SK-N-SH treated with all-trans-retinoic acid at 6 μM for 48 hours (cell line): ENCODE measurements at regions not wholly inside any gene's neighbourhood (a gene's known extent, or its start where the extent isn't known, plus 50 kb on each side); places are given as distances from the start of the nearest gene placed in this dataset.

ENCODE experiments used
- ATAC-seq: fragments of 200-7000 bp; cut with Tn5 transposase; 3 replicates; pipeline ENCODE4 v1.9.1; 2020; ENCODE audit warnings: mild to moderate bottlenecking, moderate library complexity
- ARNTL ChIP-seq: fragments of 450-650 bp; formaldehyde crosslinking; IDR thresholded peaks from 2 replicates; pipeline ENCODE4 v1.5.0; 2020; ENCODE audit warnings: low read depth, mild to moderate bottlenecking, moderate library complexity, borderline replicate concordance
- CSDC2 ChIP-seq: fragments of 250-450 bp; sonication (Bioruptor Pico); IDR thresholded peaks from 2 replicates; pipeline ENCODE4 v1.5.0; 2020; ENCODE audit warnings: mild to moderate bottlenecking, moderate library complexity
- ESRRG ChIP-seq: fragments of 250-450 bp; sonication (Bioruptor Pico); IDR thresholded peaks from 2 replicates; pipeline ENCODE4 v1.6.1; 2021; ENCODE audit warnings: mild to moderate bottlenecking
- GLIS3 ChIP-seq: fragments of 250-450 bp; sonication (Bioruptor Pico); IDR thresholded peaks from 2 replicates; pipeline ENCODE4 v1.5.0; 2020; ENCODE audit warnings: mild to moderate bottlenecking, moderate library complexity
- ISL1 ChIP-seq: fragments of 250-450 bp; sonication (Bioruptor Pico); IDR thresholded peaks from 2 replicates; pipeline ENCODE4 v2.1.2; 2022; ENCODE audit warnings: mild to moderate bottlenecking, moderate library complexity
- OSR1 ChIP-seq: fragments of 250-450 bp; sonication (Bioruptor Pico); IDR thresholded peaks from 2 replicates; pipeline ENCODE4 v1.8.0; 2022; ENCODE audit warnings: moderate library complexity, mild to moderate bottlenecking, inconsistent platforms
- PPARA ChIP-seq: fragments of 250-450 bp; sonication (Bioruptor Pico); IDR thresholded peaks from 2 replicates; pipeline ENCODE4 v1.5.0; 2020; ENCODE audit warnings: mild to moderate bottlenecking, borderline replicate concordance
- RARB ChIP-seq: fragments of 250-450 bp; sonication (Bioruptor Pico); IDR thresholded peaks from 2 replicates; pipeline ENCODE4 v1.8.0; 2021; ENCODE audit warnings: mild to moderate bottlenecking, moderate library complexity
- SNAI2 ChIP-seq: fragments of 250-450 bp; sonication (Bioruptor Pico); IDR thresholded peaks from 2 replicates; pipeline ENCODE4 v1.5.0; 2020; ENCODE audit warnings: mild to moderate bottlenecking, moderate library complexity
- TCF4 ChIP-seq: fragments of 250-450 bp; sonication (Bioruptor Pico); IDR thresholded peaks from 2 replicates; pipeline ENCODE4 v1.8.0; 2021; ENCODE audit warnings: mild to moderate bottlenecking, moderate library complexity, borderline replicate concordance
- TOX ChIP-seq: fragments of 250-450 bp; sonication (Bioruptor Pico); IDR thresholded peaks from 2 replicates; pipeline ENCODE4 v1.8.0; 2021; ENCODE audit warnings: mild to moderate bottlenecking, moderate library complexity, borderline replicate concordance
- ZC3H10 ChIP-seq: fragments of 250-450 bp; sonication (Bioruptor Pico); IDR thresholded peaks from 2 replicates; pipeline ENCODE4 v1.5.1; 2021; ENCODE audit warnings: mild to moderate bottlenecking, moderate library complexity
- ZFP3 ChIP-seq: fragments of 250-450 bp; sonication (Bioruptor Pico); IDR thresholded peaks from 2 replicates; pipeline ENCODE4 v1.5.0; 2020; ENCODE audit warnings: mild to moderate bottlenecking, moderate library complexity
- ZFP30 ChIP-seq: fragments of 450-650 bp; formaldehyde crosslinking; IDR thresholded peaks from 2 replicates; pipeline ENCODE4 v1.5.0; 2022; ENCODE audit warnings: mild to moderate bottlenecking, moderate library complexity
- ZNF565 ChIP-seq: fragments of 450-650 bp; formaldehyde crosslinking; conservative IDR thresholded peaks from 2 replicates; pipeline ENCODE4 v1.5.0; 2020; ENCODE audit warnings: low read depth, mild to moderate bottlenecking, moderate library complexity
- ZNF70 ChIP-seq: fragments of 450-650 bp; formaldehyde crosslinking; IDR thresholded peaks from 2 replicates; pipeline ENCODE4 v1.5.0; 2020; ENCODE audit warnings: mild to moderate bottlenecking, moderate library complexity
- ZNF8 ChIP-seq: fragments of 450-650 bp; formaldehyde crosslinking; IDR thresholded peaks from 2 replicates; pipeline ENCODE4 v1.5.0; 2020; ENCODE audit warnings: mild to moderate bottlenecking, moderate library complexity
- TF ChIP-seq, protein P1 (sequence below): fragments of 250-450 bp; sonication (Bioruptor Pico); IDR thresholded peaks from 2 replicates; pipeline ENCODE4 v1.8.0; 2020; ENCODE audit warnings: mild to moderate bottlenecking, moderate library complexity, borderline replicate concordance
- TF ChIP-seq, protein P2 (sequence below): fragments of 250-450 bp; sonication (Bioruptor Pico); IDR thresholded peaks from 2 replicates; pipeline ENCODE4 v1.5.1; 2020; ENCODE audit warnings: low read depth, mild to moderate bottlenecking, moderate library complexity
- TF ChIP-seq, protein P3 (sequence below): fragments of 250-450 bp; sonication (Bioruptor Pico); IDR thresholded peaks from 2 replicates; pipeline ENCODE4 v1.5.1; 2021; ENCODE audit warnings: mild to moderate bottlenecking, moderate library complexity
- TF ChIP-seq, protein P4 (sequence below): fragments of 250-450 bp; sonication (Bioruptor Pico); IDR thresholded peaks from 2 replicates; pipeline ENCODE4 v1.8.0; 2021; ENCODE audit warnings: low read depth, mild to moderate bottlenecking, moderate library complexity, borderline replicate concordance
- TF ChIP-seq, protein P5 (sequence below): fragments of 250-450 bp; sonication (Bioruptor Pico); IDR thresholded peaks from 2 replicates; pipeline ENCODE4 v1.5.0; 2020; ENCODE audit warnings: mild to moderate bottlenecking, moderate library complexity

DNA sequence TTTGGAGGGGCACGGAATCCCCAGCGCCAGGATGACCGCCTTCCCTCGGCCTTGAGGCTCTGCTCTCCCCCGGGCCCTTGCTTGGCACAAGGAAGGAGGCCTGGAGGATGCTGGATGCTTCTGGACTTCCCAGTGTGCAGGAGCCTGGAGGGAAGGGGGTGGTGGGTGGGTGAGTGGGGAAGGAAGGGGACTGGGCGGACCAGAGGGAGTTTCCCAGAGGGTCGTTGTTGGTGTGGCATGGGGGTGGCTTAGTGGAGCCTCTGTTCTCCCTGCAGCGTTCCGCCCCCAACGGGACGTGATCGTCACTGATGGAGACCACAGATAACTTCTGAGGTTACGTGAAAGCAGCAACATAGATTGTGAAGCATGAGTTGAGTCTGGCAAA is 140.0 kb downstream of the IRF8 start:
- TF ChIP-seq, protein P1, sequence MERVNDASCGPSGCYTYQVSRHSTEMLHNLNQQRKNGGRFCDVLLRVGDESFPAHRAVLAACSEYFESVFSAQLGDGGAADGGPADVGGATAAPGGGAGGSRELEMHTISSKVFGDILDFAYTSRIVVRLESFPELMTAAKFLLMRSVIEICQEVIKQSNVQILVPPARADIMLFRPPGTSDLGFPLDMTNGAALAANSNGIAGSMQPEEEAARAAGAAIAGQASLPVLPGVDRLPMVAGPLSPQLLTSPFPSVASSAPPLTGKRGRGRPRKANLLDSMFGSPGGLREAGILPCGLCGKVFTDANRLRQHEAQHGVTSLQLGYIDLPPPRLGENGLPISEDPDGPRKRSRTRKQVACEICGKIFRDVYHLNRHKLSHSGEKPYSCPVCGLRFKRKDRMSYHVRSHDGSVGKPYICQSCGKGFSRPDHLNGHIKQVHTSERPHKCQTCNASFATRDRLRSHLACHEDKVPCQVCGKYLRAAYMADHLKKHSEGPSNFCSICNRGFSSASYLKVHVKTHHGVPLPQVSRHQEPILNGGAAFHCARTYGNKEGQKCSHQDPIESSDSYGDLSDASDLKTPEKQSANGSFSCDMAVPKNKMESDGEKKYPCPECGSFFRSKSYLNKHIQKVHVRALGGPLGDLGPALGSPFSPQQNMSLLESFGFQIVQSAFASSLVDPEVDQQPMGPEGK, result no peak
- TF ChIP-seq ISL1 (CRISPR knock-in tag) (no peak), ZNF565 (CRISPR knock-in tag) (no peak), ZFP3 (CRISPR knock-in tag) (no peak), ZC3H10 (no peak), OSR1 (CRISPR knock-in tag) (no peak), ZFP30 (CRISPR knock-in tag) (no peak), RARB (CRISPR knock-in tag) (no peak)
- TF ChIP-seq, protein P2, sequence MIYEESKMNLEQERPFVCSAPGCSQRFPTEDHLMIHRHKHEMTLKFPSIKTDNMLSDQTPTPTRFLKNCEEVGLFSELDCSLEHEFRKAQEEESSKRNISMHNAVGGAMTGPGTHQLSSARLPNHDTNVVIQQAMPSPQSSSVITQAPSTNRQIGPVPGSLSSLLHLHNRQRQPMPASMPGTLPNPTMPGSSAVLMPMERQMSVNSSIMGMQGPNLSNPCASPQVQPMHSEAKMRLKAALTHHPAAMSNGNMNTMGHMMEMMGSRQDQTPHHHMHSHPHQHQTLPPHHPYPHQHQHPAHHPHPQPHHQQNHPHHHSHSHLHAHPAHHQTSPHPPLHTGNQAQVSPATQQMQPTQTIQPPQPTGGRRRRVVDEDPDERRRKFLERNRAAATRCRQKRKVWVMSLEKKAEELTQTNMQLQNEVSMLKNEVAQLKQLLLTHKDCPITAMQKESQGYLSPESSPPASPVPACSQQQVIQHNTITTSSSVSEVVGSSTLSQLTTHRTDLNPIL (CRISPR knock-in tag), result no peak
- TF ChIP-seq, protein P3, sequence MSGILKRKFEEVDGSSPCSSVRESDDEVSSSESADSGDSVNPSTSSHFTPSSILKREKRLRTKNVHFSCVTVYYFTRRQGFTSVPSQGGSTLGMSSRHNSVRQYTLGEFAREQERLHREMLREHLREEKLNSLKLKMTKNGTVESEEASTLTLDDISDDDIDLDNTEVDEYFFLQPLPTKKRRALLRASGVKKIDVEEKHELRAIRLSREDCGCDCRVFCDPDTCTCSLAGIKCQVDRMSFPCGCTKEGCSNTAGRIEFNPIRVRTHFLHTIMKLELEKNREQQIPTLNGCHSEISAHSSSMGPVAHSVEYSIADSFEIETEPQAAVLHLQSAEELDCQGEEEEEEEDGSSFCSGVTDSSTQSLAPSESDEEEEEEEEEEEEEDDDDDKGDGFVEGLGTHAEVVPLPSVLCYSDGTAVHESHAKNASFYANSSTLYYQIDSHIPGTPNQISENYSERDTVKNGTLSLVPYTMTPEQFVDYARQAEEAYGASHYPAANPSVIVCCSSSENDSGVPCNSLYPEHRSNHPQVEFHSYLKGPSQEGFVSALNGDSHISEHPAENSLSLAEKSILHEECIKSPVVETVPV (CRISPR knock-in tag), result no peak
- TF ChIP-seq, protein P4, sequence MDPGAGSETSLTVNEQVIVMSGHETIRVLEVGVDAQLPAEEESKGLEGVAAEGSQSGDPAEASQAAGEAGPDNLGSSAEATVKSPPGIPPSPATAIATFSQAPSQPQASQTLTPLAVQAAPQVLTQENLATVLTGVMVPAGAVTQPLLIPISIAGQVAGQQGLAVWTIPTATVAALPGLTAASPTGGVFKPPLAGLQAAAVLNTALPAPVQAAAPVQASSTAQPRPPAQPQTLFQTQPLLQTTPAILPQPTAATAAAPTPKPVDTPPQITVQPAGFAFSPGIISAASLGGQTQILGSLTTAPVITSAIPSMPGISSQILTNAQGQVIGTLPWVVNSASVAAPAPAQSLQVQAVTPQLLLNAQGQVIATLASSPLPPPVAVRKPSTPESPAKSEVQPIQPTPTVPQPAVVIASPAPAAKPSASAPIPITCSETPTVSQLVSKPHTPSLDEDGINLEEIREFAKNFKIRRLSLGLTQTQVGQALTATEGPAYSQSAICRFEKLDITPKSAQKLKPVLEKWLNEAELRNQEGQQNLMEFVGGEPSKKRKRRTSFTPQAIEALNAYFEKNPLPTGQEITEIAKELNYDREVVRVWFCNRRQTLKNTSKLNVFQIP (CRISPR knock-in tag), result no peak
- ATAC-seq, result no peak

DNA sequence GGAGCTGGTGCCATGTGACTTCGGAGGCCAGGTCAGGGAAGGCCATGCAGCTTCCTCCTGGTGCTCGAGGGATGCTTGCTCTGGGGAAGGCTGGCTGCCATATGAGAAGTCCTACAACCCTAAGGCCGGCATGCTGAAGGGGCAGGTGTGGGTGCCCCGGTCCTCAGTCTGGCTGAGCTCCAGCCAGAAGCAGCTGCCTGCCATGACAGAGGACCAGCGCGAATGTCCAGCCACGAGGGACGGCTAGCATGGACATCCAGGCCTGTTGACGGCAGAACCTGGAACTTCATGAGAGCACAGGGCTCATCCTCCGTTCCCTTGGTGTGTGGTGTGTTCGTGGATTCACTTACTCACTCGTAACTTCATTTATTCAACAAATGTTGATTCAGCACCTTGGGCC is 140.6 kb downstream of the IRF8 start:
- no peak for TF ChIP-seq ZNF565 (CRISPR knock-in tag)
- ATAC-seq, result no peak

DNA sequence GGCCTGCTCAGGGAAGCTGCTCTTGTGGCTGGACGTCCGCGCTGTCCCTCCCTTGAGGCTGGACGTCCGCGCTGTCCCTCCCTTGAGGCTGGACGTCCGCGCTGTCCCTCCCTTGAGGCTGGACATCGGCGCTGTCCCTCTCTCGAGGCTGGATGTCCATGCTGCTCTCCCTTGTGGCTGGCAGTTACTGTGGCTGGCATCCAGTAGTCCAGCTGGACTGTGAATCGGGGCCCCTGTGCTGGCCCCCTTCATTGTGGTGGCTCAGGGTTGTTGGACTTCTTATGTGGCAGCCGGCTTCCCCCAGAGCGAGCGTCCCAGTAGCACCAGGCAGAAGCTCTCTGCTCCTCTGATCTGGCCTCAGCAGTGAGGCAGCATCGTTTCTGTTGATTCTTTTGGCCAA is 141.5 kb downstream of the IRF8 start:
- no peak for TF ChIP-seq ESRRG (CRISPR knock-in tag)
- TF ChIP-seq, protein P5, sequence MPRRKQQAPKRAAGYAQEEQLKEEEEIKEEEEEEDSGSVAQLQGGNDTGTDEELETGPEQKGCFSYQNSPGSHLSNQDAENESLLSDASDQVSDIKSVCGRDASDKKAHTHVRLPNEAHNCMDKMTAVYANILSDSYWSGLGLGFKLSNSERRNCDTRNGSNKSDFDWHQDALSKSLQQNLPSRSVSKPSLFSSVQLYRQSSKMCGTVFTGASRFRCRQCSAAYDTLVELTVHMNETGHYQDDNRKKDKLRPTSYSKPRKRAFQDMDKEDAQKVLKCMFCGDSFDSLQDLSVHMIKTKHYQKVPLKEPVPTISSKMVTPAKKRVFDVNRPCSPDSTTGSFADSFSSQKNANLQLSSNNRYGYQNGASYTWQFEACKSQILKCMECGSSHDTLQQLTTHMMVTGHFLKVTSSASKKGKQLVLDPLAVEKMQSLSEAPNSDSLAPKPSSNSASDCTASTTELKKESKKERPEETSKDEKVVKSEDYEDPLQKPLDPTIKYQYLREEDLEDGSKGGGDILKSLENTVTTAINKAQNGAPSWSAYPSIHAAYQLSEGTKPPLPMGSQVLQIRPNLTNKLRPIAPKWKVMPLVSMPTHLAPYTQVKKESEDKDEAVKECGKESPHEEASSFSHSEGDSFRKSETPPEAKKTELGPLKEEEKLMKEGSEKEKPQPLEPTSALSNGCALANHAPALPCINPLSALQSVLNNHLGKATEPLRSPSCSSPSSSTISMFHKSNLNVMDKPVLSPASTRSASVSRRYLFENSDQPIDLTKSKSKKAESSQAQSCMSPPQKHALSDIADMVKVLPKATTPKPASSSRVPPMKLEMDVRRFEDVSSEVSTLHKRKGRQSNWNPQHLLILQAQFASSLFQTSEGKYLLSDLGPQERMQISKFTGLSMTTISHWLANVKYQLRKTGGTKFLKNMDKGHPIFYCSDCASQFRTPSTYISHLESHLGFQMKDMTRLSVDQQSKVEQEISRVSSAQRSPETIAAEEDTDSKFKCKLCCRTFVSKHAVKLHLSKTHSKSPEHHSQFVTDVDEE, result no peak
- TF ChIP-seq OSR1 (CRISPR knock-in tag), result no peak
- no peak for TF ChIP-seq ZNF8 (CRISPR knock-in tag)
- no peak for TF ChIP-seq CSDC2 (CRISPR knock-in tag)
- TF ChIP-seq GLIS3 (CRISPR knock-in tag), result no peak
- no peak for TF ChIP-seq ZC3H10
- TF ChIP-seq ZFP3 (CRISPR knock-in tag), result no peak
- TF ChIP-seq, protein P1, result no peak
- TF ChIP-seq SNAI2 (CRISPR knock-in tag), result no peak
- no peak for TF ChIP-seq TCF4
- TF ChIP-seq, protein P3 (CRISPR knock-in tag), result no peak
- no peak for TF ChIP-seq RARB (CRISPR knock-in tag)
- TF ChIP-seq ARNTL (CRISPR knock-in tag), result no peak
- no peak for TF ChIP-seq ISL1 (CRISPR knock-in tag)
- TF ChIP-seq ZNF70 (CRISPR knock-in tag), result no peak
- TF ChIP-seq PPARA (CRISPR knock-in tag), result no peak
- TF ChIP-seq TOX (CRISPR knock-in tag), result no peak
- no peak for TF ChIP-seq ZNF565 (CRISPR knock-in tag)
- no peak for ATAC-seq
